ENCODE measurements at regions not wholly inside any gene's neighbourhood (a gene's known extent, or its start where the extent isn't known, plus 50 kb on each side); places are given as distances from the start of the nearest gene placed in this dataset.
A peak's percentile ranks its signal among the peaks of the same experiment; 100 is the strongest.

DNA sequence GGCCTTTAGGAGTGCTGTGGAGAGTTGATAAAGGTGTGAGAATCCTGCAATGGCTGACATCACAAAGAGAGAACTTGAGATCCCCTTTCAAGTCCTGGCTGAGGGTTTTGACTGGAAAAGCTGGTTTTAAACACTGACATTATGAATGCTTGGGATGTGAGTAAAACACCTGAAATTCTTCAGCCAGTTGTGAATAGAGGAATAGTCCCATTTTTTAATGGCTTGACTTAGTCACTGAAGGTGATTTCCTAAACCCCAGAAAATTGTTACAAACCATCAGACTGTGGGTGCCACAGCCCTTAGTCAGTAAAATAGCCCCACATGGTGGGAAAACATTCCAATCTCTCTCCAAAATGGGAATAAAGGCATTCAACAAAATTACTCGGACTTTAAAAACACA lies 107.7 kb upstream of the LMO4 start:
- Histone ChIP-seq H3K4me1 (ENCODE audit: control insufficient read depth in 5 of 5, insufficient read depth in 5 of 5, low read length in 5 of 5) (peaks cover 0 to 3% (median 2%) of the 10 kb centered on the region in 5 donors), H3K27me3 (ENCODE audit: control insufficient read depth in 3 of 3, insufficient read depth in 3 of 3, low read length in 2 of 3) (no peaks in the 10 kb centered on the region), H3K4me3 (no peak overlapping the region), H3K27ac (ENCODE audit: low read depth in 1 of 2, low read length in 1 of 2) (no peak overlapping the region), H3K9me3 (ENCODE audit: control insufficient read depth in 4 of 4, insufficient read depth in 3 of 4, low read length in 3 of 4) (no peaks in the 10 kb centered on the region), H3K9ac (ENCODE audit: insufficient read depth in 1 of 2, low read length in 2 of 2) (no peak overlapping the region), H3K36me3 (ENCODE audit: control insufficient read depth in 4 of 4, insufficient read depth in 4 of 4, low read length in 4 of 4) (no peaks in the 10 kb centered on the region)
- TF ChIP-seq, protein P1, sequence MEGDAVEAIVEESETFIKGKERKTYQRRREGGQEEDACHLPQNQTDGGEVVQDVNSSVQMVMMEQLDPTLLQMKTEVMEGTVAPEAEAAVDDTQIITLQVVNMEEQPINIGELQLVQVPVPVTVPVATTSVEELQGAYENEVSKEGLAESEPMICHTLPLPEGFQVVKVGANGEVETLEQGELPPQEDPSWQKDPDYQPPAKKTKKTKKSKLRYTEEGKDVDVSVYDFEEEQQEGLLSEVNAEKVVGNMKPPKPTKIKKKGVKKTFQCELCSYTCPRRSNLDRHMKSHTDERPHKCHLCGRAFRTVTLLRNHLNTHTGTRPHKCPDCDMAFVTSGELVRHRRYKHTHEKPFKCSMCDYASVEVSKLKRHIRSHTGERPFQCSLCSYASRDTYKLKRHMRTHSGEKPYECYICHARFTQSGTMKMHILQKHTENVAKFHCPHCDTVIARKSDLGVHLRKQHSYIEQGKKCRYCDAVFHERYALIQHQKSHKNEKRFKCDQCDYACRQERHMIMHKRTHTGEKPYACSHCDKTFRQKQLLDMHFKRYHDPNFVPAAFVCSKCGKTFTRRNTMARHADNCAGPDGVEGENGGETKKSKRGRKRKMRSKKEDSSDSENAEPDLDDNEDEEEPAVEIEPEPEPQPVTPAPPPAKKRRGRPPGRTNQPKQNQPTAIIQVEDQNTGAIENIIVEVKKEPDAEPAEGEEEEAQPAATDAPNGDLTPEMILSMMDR (IDR thresholded peaks at IDR 0.05; ENCODE audit: control extremely low read depth, extremely low read depth) = no peak
- 95 to 97% methylated on average over 1 of the region's 1 CpG for WGBS, 2 donors
- no peak for ATAC-seq (ENCODE audit: insufficient read depth, low FRiP score)
- peak in 2 of 3 donors; percentile 20 to 52 for DNase-seq

DNA sequence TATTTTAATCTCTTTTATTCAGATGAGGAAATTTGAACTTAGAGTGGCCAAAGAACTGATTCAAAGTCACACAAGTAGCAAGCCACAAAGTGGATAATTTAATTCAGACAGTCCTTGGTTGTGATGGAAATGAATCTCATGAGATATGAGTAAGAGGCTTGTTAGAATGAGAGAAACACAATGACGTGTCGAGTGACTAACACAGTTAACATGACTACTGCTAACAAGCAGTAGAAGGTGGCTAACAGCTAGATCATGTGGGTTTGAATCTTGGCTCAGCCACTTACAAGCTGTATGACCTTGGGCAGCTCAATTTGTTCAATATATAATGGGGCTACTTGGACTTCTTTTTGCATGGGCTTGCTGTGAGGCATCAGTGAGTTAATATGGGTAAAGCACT lies 104.5 kb upstream of the LMO4 start:
- H3K27me3 ChIP-seq (ENCODE audit: control insufficient read depth in 3 of 3, insufficient read depth in 3 of 3, low read length in 2 of 3) = no peaks in the 10 kb centered on the region
- H3K9ac ChIP-seq (ENCODE audit: insufficient read depth in 1 of 2, low read length in 2 of 2) = no peak overlapping the region
- no peak for ATAC-seq (ENCODE audit: insufficient read depth, low FRiP score)
- H3K27ac ChIP-seq (ENCODE audit: low read depth in 1 of 2, low read length in 1 of 2) = no peak overlapping the region
- no peaks in the 10 kb centered on the region for H3K36me3 ChIP-seq (ENCODE audit: control insufficient read depth in 4 of 4, insufficient read depth in 4 of 4, low read length in 4 of 4)
- WGBS, 2 donors = 59 to 98% methylated on average over 2 of the region's 2 CpGs
- H3K4me1 ChIP-seq (ENCODE audit: control insufficient read depth in 5 of 5, insufficient read depth in 5 of 5, low read length in 5 of 5) = peaks cover 0 to 11% (median 6%) of the 10 kb centered on the region in 5 donors
- H3K9me3 ChIP-seq (ENCODE audit: control insufficient read depth in 4 of 4, insufficient read depth in 3 of 4, low read length in 3 of 4) = no peaks in the 10 kb centered on the region
- TF ChIP-seq, protein P1 (IDR thresholded peaks at IDR 0.05; ENCODE audit: control extremely low read depth, extremely low read depth) = no peak
- no peak for DNase-seq
- no peak overlapping the region for H3K4me3 ChIP-seq

DNA sequence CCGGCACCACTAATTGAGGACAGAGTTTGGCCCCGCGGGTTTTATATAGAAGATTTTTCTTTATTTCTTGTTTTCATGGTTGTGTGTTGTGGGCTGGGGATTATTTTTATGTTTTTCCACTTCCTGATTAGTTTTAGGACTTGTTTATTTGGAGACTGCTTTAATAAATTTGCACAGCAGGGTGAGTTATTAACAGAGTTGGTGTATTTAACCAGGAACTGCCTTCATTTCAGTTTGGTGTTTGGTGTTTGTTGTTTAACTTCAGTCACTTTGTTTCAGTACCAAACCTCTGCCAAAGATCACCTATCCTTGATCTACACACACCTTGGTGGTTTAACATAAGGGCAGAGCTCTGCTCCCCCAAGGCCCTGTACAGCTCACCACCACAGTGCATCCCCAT lies 103.5 kb upstream of the LMO4 start:
- peaks cover 0 to 11% (median 6%) of the 10 kb centered on the region in 5 donors for H3K4me1 ChIP-seq (ENCODE audit: control insufficient read depth in 5 of 5, insufficient read depth in 5 of 5, low read length in 5 of 5)
- DNase-seq (no peak), ATAC-seq (ENCODE audit: insufficient read depth, low FRiP score) (no peak)
- H3K4me3 ChIP-seq = no peak overlapping the region
- no peaks in the 10 kb centered on the region for H3K27me3 ChIP-seq (ENCODE audit: control insufficient read depth in 3 of 3, insufficient read depth in 3 of 3, low read length in 2 of 3)
- no peak overlapping the region for H3K27ac ChIP-seq (ENCODE audit: low read depth in 1 of 2, low read length in 1 of 2)
- 96 to 97% methylated on average over 3 of the region's 3 CpGs for WGBS, 2 donors
- TF ChIP-seq, protein P1 (IDR thresholded peaks at IDR 0.05; ENCODE audit: control extremely low read depth, extremely low read depth) = no peak
- no peaks in the 10 kb centered on the region for H3K9me3 ChIP-seq (ENCODE audit: control insufficient read depth in 4 of 4, insufficient read depth in 3 of 4, low read length in 3 of 4)
- no peak overlapping the region for H3K9ac ChIP-seq (ENCODE audit: insufficient read depth in 1 of 2, low read length in 2 of 2)
- H3K36me3 ChIP-seq (ENCODE audit: control insufficient read depth in 4 of 4, insufficient read depth in 4 of 4, low read length in 4 of 4) = no peaks in the 10 kb centered on the region

DNA sequence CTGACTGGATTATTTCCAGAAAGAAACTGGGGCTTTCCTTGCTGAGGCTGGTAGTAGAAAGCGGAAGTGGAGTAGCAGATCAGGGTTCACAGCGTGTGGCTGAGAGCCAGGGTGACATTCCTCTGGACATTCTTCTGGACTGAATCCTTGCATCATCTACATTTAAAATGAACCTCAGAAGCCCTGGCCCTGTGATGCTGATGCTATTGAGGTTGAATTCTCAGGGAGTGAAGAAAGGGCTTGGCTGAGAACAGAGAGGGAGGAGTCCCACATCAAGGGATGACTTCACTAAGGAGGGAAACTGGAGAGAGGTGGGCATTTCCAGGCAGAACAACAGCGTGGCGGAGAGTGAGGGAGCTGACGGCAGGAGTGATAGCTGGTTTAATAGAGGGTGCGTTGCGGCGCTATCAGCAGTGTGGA lies 102.3 kb upstream of the LMO4 start:
- Histone ChIP-seq H3K36me3 (ENCODE audit: control insufficient read depth in 4 of 4, insufficient read depth in 4 of 4, low read length in 4 of 4) (no peaks in the 10 kb centered on the region), H3K9ac (ENCODE audit: insufficient read depth in 1 of 2, low read length in 2 of 2) (no peak overlapping the region), H3K4me3 (no peak overlapping the region), H3K27ac (ENCODE audit: low read depth in 1 of 2, low read length in 1 of 2) (peak overlapping the region in 1 of 2 donors; percentile 68), H3K4me1 (ENCODE audit: control insufficient read depth in 5 of 5, insufficient read depth in 5 of 5, low read length in 5 of 5) (peaks cover 0 to 11% (median 6%) of the 10 kb centered on the region in 5 donors), H3K27me3 (ENCODE audit: control insufficient read depth in 3 of 3, insufficient read depth in 3 of 3, low read length in 2 of 3) (no peaks in the 10 kb centered on the region), H3K9me3 (ENCODE audit: control insufficient read depth in 4 of 4, insufficient read depth in 3 of 4, low read length in 3 of 4) (no peaks in the 10 kb centered on the region)
- WGBS, 2 donors = 27 to 49% methylated on average over 8 of the region's 8 CpGs
- DNase-seq (peak; percentile 94 to 96 (median 95)), ATAC-seq (ENCODE audit: insufficient read depth, low FRiP score) (peak; percentile 74)
- TF ChIP-seq, protein P1 (IDR thresholded peaks at IDR 0.05; ENCODE audit: control extremely low read depth, extremely low read depth) = no peak

All from lung (tissue), 11 donors.